Kasumi-1 (cell line): ENCODE measurements at regions not wholly inside any gene's neighbourhood (a gene's known extent, or its start where the extent isn't known, plus 50 kb on each side); places are given as distances from the start of the nearest gene placed in this dataset.
A peak's percentile ranks its signal among the peaks of the same experiment; 100 is the strongest.

Experiments
- DNase-seq, 2 experiments: peaks; one replicate each; lab custom pipeline; 2025; lab: John Stamatoyannopoulos, UW

DNA sequence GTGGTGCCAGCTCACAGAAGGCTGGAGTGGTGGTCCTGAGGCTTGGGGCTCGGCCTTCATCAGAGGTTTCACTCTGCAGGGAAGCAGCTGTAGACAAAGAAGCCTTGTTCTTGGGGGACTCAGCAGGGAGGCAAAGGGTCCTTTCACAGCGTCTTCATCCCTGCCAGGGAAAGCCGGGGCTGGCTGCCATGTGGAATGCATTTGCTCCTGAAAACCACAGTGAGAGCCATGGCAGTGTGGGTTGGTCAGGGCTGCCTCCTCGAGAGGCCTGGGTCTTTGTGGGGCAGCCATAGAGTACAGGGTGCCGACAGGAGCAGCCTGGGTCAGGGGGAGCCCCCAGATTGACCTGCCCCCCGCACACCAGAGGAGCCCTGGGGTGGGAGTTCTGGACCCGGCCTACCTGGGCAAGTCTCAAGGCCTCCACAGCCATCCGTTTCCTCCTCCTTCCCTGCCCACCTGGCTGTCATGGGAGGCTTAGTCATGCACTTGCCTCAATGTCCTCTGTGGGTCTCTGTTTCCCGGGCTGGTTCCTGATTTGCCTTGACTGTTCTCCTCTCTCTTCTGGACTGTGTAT lies 144.0 kb downstream of the CDC5L start:
- DNase-seq = no peak

GRCh38 chr6:44533421-44533820 lies 145.9 kb downstream of the CDC5L start:
- DNase-seq = no peak

DNA sequence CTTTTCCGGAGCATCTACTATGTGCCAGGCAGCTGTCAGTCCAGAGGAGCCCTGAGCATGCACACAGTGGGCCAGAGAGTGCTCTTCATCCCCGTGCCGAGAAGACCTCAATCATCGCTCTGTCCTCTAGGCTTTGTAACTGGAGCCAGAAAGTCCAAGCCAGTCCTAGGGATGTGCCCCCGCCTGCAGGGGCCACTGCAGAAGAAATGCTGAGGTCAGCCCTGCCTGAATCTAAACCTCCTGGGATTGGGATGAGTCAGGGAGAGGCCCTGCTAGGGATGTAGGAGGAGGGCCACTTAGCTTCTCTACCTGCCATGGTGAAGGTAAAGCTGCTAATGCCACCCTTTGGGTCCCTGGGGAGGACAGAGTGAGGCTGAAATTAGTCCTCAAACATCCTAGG lies 146.8 kb downstream of the CDC5L start:
- no peak for DNase-seq

DNA sequence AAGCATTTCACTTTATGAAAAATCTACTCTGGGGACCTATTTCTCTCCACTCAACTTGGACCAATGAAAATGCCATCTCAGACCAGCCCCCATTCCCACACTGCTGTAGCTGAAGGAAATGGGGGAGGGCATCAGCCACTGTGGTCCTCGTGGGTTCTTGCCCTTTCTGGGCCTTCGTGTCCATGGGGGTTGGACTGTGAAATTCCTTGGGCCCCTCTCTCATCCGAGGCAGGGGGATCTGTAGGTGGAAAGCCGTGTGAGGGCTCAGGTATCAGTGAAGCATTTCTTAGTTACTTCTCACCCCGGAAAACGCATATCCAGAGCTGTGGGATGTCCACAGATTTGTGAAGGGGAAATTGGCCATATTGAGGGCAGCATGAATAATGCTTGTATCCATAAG lies 147.9 kb downstream of the CDC5L start:
- DNase-seq = no peak

GRCh38 chr6:44535967-44536366 lies 148.5 kb downstream of the CDC5L start:
- DNase-seq = no peak

GRCh38 chr6:44537306-44538049 lies 150.0 kb downstream of the CDC5L start:
- DNase-seq = no peak

- no peak for DNase-seq
These were observed 150.8 kb downstream of the CDC5L start for GRCh38 chr6:44538131-44538806.

DNA sequence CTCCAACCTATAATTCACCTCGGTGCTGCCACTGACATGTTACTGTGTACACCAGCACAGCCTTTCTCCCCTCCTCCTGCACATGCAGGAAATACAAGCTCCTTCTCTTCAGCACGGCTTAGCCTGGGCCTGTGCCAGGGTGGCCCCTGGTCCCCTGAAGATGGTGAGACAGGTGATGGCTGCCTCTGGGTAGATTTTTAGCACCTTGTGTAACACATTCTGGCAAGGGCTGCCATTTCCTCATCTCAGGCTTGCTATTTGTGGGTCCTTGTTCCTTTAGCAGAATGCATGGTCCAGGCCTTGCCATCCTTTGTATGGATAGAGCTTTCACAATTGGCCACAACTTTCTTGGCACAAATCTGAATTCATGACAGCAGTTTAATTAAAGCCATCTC lies 151.3 kb downstream of the CDC5L start:
- DNase-seq = no peak

- no peak for DNase-seq
These were observed 152.3 kb downstream of the CDC5L start for GRCh38 chr6:44539701-44540355.

GRCh38 chr6:44540881-44541280 lies 153.4 kb downstream of the CDC5L start:
- no peak for DNase-seq

DNA sequence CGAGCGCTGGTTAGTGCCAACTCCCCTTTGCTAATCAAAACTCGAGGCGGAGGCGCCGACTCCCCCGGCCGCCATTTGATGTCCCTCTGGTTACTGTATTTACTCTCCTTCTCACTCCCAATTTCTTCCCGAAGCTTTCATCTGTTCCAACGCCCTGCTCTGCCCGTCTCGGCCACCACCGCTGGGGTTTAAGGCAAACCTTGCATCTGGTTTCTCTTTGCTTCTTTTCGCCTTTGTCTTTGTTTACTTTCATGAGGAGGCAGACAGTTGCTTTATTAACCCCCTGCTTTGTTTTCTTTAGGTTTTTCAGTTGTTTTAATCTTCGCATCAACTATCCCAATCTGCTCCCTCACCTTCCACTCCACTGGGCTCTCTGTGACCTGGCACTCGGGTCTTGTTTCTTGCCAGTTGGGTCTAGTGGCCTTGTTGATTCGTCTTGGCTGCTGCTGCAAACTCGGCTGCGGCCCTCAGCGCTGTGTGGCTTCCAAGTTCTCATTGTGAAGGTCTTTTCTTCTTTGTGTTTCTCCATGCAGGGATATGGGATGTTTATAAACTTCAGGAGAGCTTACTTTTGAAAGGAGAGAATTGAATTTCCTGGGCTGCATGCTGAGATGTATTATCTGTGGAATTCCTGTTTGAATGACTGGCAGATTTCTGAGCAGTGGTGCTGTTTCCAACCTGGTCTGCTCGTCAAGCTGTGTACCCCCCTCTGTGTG lies 155.1 kb downstream of the CDC5L start:
- no peak for DNase-seq

GRCh38 chr6:44543664-44544063 lies 156.2 kb downstream of the CDC5L start:
- no peak for DNase-seq

GRCh38 chr6:44545224-44545623 lies 157.7 kb downstream of the CDC5L start:
- no peak for DNase-seq

DNA sequence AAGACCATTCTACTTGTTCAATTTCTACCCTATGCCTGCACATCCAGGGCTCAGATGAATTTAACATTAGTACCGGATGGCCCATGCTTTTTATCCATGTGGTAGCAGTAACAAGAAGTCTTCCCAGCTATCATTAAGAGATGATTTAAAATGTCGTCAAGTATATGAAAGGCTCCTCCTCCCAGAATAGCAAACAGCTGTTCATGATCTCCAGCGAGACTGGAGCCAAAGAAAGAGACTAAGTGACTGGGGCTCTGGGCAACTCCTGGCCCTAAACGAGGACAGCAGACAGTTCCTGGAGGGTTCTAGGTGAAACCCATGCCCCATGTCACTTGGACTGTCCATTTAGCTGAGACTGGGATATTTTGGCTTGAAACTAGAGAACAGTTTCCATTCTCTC lies 160.8 kb downstream of the CDC5L start:
- DNase-seq = no peak

GRCh38 chr6:44549516-44549915 lies 162.0 kb downstream of the CDC5L start:
- no peak for DNase-seq

- DNase-seq = no peak
These were observed 166.7 kb downstream of the CDC5L start for GRCh38 chr6:44554194-44554593.

- DNase-seq = no peak
These were observed 167.4 kb downstream of the CDC5L start for GRCh38 chr6:44554861-44555260.

DNA sequence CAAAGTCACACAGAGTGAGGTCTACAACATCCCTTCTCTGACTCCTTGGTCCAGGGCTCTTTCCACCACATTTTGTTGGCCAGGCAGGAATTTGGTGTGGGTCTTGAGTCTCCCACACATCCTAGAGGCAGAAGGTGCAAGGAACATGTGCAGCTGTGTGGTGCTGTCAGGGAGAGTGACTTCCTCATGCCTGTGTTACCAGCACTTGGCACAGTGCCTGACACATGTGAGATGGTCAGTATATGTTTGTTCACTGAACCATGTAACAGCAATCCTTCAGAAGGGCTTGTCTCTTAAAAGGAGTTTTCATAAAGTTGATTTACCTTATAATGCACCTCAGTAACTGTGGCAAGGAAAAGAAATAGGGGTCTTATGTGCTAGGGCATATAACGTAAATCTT lies 168.5 kb downstream of the CDC5L start:
- DNase-seq = no peak

- peak; percentile 24 to 30 for DNase-seq
These were observed 170.7 kb downstream of the CDC5L start for GRCh38 chr6:44558024-44558831.

DNA sequence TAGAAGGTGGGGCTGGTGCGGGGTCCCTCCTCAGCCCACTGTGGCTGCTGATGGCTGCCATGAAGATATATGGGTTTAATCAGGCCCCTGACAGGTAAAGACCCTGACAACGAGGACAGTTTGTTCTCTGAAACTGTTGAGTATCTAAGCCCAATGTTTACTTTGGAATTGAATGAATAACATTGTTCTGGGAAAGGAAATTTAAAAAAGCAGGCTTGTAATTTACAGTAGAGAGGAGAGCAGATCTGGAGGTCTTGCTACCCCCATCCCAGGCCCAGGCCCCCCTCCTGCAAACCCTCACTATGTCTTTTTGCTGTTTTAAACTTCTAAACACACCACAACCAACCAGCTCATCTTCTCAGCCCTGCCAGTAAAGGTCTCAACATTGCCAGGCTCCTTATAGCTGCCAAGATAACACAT lies 171.3 kb downstream of the CDC5L start:
- DNase-seq = no peak
